GM10266 (cell line): ENCODE measurements at regions not wholly inside any gene's neighbourhood (a gene's known extent, or its start where the extent isn't known, plus 50 kb on each side); places are given as distances from the start of the nearest gene placed in this dataset.

Experiments
- DNase-seq: peaks from one replicate; pipeline ENCODE4 v3.0.0; 2012; ENCODE audit errors: extremely low spot score
- TF ChIP-seq, protein P1 (sequence below): IDR thresholded peaks from 2 replicates; pipeline ENCODE4 v1.5.1; 2012; ENCODE audit warnings: mild to moderate bottlenecking, low read depth; ENCODE audit not compliant: control insufficient read depth, insufficient read depth; ENCODE audit errors: missing control alignments

DNA sequence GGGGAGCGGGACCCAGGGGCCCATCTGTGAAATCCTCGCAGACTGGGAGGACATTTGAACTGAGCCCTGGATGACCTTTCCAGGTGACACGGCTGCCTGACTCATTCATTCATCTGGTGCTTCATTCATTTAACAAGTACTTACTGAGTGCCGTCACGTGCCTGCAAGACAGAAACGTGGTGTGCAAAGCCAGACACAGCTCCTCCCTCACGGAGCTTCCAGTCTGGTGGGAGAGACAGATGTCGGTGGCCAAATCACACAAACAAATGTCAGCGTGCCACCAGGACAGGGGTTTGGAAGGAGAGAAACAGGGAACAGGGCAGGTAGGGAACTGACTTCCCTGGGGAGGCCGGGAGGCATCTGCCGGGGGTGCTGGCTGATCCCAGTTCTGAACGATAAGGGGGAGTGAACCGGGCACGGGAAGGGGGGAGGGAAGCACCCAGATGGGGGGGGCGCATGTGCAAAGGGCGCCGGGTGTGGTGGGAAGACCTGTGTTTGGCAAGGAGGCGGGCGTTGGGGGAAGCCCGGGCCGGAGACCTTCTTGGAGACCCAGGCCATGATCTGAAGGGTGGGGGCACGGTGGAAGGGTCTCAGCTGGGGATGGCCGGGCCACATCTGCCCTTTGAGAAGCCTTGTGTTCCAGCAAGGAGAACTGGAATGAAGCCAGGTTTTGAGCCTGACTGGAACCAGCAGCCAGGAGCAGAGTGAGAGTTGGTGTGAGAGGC is 93.6 kb upstream of the CIBAR2 start:
- DNase-seq: no peak

DNA sequence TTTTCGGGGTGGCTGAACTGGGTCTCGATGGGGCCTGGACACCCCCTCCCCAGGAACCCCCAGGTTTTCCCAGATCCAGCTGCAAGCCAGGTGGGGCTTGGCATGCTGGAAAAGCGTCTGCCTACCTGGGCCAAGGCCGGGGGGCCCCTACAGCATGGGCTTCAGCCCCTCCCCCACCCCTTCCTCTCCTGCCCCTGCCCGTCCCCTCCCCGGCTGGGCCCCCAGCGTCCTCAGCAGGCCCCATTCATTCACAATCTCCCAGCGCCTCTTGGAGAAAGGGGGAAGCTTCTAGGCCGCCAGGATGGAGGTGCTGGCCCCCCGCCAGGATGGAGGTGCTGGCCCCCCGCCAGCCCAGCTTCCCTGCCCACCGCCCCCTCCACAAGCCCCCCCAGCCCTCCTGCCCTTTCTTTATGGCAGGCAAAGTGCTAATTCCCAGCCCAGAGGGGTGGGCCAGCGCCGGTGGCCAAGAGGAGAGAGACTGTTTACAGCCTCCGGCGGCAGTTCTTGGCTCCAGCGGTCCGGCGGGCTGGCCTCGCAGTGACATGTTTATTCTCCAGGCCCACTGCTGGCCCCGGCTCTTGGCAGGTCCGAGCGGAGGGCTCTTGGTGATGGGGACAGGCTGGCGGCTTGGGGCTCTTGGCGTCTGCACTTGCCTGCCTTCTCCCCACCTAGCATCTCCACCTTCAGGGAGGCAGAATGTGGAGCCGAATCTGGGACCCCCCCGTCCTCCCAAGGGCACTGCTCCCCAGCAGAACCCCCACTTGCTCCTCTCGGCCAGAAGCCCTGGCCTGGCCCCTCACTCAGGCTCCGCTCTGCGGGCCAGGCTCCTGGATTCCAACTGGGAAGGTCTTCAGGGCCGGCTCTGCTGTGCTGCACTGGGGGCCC is 94.4 kb upstream of the CIBAR2 start:
- TF ChIP-seq, protein P1, sequence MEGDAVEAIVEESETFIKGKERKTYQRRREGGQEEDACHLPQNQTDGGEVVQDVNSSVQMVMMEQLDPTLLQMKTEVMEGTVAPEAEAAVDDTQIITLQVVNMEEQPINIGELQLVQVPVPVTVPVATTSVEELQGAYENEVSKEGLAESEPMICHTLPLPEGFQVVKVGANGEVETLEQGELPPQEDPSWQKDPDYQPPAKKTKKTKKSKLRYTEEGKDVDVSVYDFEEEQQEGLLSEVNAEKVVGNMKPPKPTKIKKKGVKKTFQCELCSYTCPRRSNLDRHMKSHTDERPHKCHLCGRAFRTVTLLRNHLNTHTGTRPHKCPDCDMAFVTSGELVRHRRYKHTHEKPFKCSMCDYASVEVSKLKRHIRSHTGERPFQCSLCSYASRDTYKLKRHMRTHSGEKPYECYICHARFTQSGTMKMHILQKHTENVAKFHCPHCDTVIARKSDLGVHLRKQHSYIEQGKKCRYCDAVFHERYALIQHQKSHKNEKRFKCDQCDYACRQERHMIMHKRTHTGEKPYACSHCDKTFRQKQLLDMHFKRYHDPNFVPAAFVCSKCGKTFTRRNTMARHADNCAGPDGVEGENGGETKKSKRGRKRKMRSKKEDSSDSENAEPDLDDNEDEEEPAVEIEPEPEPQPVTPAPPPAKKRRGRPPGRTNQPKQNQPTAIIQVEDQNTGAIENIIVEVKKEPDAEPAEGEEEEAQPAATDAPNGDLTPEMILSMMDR: no peak
- DNase-seq: no peak

More for the DNA sequence above, 93.6 kb upstream of the CIBAR2 start:
- TF ChIP-seq, protein P1: no peak

DNA sequence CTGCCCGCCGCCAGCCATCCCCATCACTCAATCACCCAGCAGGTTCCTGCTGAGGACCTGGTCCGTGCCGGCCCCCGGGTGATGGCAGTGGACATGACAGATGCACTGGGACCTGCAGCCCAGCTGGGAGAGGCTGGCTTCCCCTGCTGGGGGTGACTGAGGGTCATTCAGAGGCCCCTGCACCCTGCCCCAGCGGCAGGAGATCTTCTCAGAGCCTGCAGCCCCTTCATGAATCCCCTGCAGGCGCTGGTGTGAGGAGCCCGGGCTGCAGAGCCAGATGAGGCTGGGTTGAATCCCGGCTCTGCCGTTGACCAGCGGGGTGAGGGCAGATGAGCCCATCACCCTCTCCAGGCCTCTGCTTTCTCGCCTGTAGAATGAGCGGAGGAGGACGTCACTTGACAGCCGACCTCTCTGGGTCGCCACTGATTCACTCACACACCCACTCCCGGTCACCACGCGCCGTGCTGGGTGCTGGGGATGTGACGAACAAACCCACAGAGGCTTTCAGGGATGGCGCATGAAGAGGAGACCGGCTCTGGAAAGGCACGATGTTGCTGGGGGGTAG is 95.2 kb upstream of the CIBAR2 start:
- DNase-seq: no peak
- TF ChIP-seq, protein P1: no peak

DNA sequence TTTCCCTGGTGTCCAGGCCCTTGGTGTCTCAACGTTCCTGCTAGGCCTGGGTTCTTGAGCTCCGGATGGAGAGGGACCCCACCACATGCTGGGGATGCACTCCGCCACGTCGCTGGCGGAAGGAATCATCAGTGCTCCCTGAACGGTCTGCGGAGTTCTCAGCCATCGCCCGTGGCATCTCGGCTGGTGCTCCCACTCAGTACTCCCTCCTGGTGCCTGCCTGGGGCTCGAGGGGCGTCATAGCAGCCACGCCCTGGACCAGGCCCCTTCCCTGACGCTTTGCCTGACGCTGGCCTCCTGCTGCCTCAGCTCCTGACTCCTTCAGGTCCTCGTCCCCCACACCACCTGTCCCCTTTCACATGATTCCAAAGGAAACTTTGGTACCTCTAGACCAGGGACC is 95.9 kb upstream of the CIBAR2 start:
- TF ChIP-seq, protein P1: no peak

DNA sequence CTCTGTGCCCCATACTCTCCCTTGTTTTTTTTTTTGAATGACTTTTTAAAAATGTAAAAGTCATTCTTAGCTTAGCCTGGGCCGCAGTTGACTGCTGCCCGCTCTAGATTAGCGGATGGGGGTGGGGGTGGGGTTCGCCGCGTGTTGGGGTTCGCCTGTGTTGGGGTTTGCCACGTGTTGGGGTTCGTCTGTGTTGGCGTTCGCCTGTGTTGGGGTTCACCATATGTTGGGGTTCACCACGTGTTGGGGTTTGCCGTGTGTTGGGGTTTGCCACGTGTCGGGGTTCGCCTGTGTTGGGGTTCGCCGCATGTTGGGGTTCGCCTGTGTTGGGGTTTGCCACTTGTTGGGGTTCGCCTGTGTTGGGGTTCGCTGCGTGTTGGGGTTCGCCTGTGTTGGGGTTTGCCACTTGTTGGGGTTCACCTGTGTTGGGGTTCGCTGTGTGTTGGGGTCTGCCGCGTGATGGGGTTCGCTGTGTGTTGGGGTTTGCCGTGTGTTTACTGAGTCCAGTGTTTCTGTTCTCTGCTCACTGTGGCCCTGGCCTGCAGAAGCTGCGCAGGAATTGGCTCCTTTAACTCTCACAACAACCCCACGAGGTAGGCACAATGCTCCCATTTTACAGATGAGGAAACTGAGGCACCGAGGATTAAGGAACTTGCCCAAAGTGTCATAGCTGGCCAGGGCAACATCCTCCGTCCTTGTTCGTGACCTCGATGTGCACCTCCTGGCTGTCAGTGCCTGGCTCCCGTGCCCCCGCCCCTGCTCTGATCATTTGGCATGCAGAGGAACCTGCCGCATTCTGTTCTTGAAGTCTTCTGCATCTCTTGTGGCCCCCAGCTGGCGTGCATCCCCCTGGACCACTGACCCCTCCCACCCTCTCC is 96.6 kb upstream of the CIBAR2 start:
- TF ChIP-seq, protein P1: no peak
- no peak for DNase-seq

More for the DNA sequence above, 95.9 kb upstream of the CIBAR2 start:
- no peak for DNase-seq

DNA sequence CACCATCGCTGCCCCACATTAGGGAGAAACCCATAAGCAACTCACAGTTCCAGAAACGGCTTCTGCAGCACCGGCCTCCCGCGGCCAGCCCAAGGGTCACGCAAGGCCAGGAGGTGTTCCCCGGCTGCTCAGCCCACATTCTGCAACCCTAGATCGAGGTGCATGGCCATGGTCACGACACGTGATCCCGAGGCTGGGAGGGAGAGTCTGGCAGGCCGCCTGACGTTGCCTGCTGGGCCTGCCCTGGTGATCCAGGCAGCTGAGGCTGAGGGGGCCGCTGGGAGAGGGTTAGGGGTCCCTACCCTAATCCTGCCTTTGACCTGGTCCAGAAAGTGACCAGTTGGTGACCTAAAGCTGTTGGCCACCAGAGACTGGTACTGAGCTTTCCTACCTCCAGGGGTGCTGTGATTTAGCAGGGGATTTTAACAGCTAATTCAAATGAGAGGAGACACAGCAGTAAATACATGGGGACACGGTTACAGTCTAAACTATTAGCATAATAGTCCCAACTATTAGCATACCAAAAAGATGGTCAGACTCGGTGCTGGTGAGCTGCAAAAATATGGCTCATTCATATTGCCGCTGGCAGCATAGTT is 97.4 kb upstream of the CIBAR2 start:
- TF ChIP-seq, protein P1: no peak
- no peak for DNase-seq
